Breast epithelium (tissue), 3 donors: ENCODE measurements at regions not wholly inside any gene's neighbourhood (a gene's known extent, or its start where the extent isn't known, plus 50 kb on each side); places are given as distances from the start of the nearest gene placed in this dataset.

Experiments used
- POLR2A ChIP-seq: fragments of 450-650 bp; IDR thresholded peaks from one replicate; pipeline ENCODE4 v1.6.1; 2016; ENCODE audit warnings: antibody characterized with exemption, mild to moderate bottlenecking, moderate library complexity
- POLR2AphosphoS5 ChIP-seq, 3 donors: sonication (generic); formaldehyde crosslinking; IDR thresholded peaks; one replicate each; pipeline ENCODE4 v1.6.1; 2017; ENCODE audit warnings: antibody characterized with exemption in 3 of 3
- TF ChIP-seq, protein P1 (sequence below), 3 donors: fragments of 450-650 bp; IDR thresholded peaks; one replicate each; pipeline ENCODE4 v1.5.1; 2016 to 2017; ENCODE audit warnings: antibody characterized with exemption in 3 of 3, mild to moderate bottlenecking in 3 of 3, moderate library complexity in 3 of 3

- TF ChIP-seq, protein P1, sequence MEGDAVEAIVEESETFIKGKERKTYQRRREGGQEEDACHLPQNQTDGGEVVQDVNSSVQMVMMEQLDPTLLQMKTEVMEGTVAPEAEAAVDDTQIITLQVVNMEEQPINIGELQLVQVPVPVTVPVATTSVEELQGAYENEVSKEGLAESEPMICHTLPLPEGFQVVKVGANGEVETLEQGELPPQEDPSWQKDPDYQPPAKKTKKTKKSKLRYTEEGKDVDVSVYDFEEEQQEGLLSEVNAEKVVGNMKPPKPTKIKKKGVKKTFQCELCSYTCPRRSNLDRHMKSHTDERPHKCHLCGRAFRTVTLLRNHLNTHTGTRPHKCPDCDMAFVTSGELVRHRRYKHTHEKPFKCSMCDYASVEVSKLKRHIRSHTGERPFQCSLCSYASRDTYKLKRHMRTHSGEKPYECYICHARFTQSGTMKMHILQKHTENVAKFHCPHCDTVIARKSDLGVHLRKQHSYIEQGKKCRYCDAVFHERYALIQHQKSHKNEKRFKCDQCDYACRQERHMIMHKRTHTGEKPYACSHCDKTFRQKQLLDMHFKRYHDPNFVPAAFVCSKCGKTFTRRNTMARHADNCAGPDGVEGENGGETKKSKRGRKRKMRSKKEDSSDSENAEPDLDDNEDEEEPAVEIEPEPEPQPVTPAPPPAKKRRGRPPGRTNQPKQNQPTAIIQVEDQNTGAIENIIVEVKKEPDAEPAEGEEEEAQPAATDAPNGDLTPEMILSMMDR (IDR thresholded peaks at IDR 0.05), result no peak
- TF ChIP-seq POLR2AphosphoS5 (IDR thresholded peaks at IDR 0.05) (no peak), POLR2A (no peak)
These were observed 163.6 kb upstream of the SETMAR start for GRCh38 chr3:4139462-4140140.
